B cell (primary cell): ENCODE measurements at regions not wholly inside any gene's neighbourhood (a gene's known extent, or its start where the extent isn't known, plus 50 kb on each side); places are given as distances from the start of the nearest gene placed in this dataset.

ENCODE experiments used
- ATAC-seq: fragments of 200-7000 bp; cut with Tn5 transposase; one replicate; pipeline ENCODE4 v1.10.0; 2021; ENCODE audit warnings: low read depth, mild to moderate bottlenecking, moderate number of reproducible peaks, moderate library complexity
- CTCF ChIA-PET: fragments of 350-600 bp; sonication (Branson Sonifier 250); formaldehyde crosslinking; loops from one replicate; lab custom pipeline; 2021; ENCODE audit warnings: antibody characterized with exemption, inconsistent platforms; lab: Charles Lee
- POLR2A ChIA-PET: fragments of 350-600 bp; sonication (Branson Sonifier 250); formaldehyde crosslinking; loops from one replicate; lab custom pipeline; 2021; ENCODE audit warnings: antibody characterized with exemption; lab: Charles Lee
- DNase-seq: peaks from one replicate; pipeline ENCODE4 v3.0.0; 2013
- H2AFZ ChIP-seq: 2 replicates; pipeline ENCODE4 v1.6.1; 2012; ENCODE audit warnings: mild to moderate bottlenecking, low read depth, low read length; ENCODE audit not compliant: insufficient read depth, poor library complexity, severe bottlenecking
- H3K27ac ChIP-seq, 2 donors: 1 replicate in 1 of 2; 2 replicates in 1 of 2; pipeline ENCODE4 v1.5.1; 2012 to 2013; ENCODE audit warnings: low read length in 2 of 2, mild to moderate bottlenecking in 2 of 2, moderate library complexity in 1 of 2
- H3K27me3 ChIP-seq, 4 experiments: fragments of 200-600 bp in 1 of 4; sonication (generic) in 1 of 4; replicated peaks in 1 of 4; 1 replicate in 2 of 4; 2 replicates in 2 of 4; pipeline versions ENCODE4 v1.6.1 to v1.7.0; 2013 to 2016; ENCODE audit warnings: low read length in 3 of 4, mild to moderate bottlenecking in 2 of 4, mixed read lengths in 1 of 4, moderate library complexity in 1 of 4; ENCODE audit not compliant: insufficient read depth in 4 of 4, control insufficient read depth in 3 of 4; ENCODE audit errors: control extremely low read depth in 1 of 4
- H3K36me3 ChIP-seq, 2 experiments: replicated peaks in 1 of 2; 1 replicate in 1 of 2; 2 replicates in 1 of 2; pipeline versions ENCODE4 v1.6.1 to v1.7.1; 2013; ENCODE audit warnings: low read length in 1 of 2; ENCODE audit not compliant: insufficient read depth in 2 of 2, control insufficient read depth in 1 of 2; ENCODE audit errors: control extremely low read depth in 1 of 2, extremely low read depth in 1 of 2
- H3K4me1 ChIP-seq, 2 donors: fragments of 200-600 bp in 1 of 2; sonication (generic) in 1 of 2; 1 replicate in 1 of 2; 2 replicates in 1 of 2; pipeline versions ENCODE4 v1.5.1 to v1.6.1; 2013 to 2017; ENCODE audit warnings: low read length in 2 of 2; ENCODE audit not compliant: control insufficient read depth in 2 of 2, insufficient read depth in 2 of 2
- H3K4me2 ChIP-seq: replicated peaks from 2 replicates; pipeline ENCODE3; 2012; ENCODE audit warnings: mild to moderate bottlenecking, low read depth, low read length; ENCODE audit not compliant: poor library complexity, severe bottlenecking
- H3K4me3 ChIP-seq, 5 experiments: fragments of 200-600 bp in 1 of 5; sonication (generic) in 1 of 5; 1 replicate in 3 of 5; 2 replicates in 2 of 5; pipeline versions ENCODE4 v1.5.1 to v1.7.0; 2011 to 2016; ENCODE audit warnings: low read length in 4 of 5, mild to moderate bottlenecking in 4 of 5, low read depth in 2 of 5, control low read depth in 1 of 5, moderate library complexity in 1 of 5; ENCODE audit not compliant: insufficient read depth in 1 of 5; ENCODE audit errors: control extremely low read depth in 1 of 5, extremely low read depth in 1 of 5
- H3K79me2 ChIP-seq: fragments of 200-600 bp; sonication (generic); one replicate; pipeline ENCODE4 v1.6.0; 2016; ENCODE audit warnings: low read length; ENCODE audit not compliant: control insufficient read depth, insufficient read depth
- H3K9ac ChIP-seq: fragments of 200-600 bp; sonication (generic); 2 replicates; pipeline ENCODE4 v1.6.1; 2017; ENCODE audit warnings: mild to moderate bottlenecking, low read length, moderate library complexity
- H3K9me3 ChIP-seq, 3 donors: one replicate each; pipeline versions ENCODE4 v1.6.1 to v1.7.1; 2013; ENCODE audit warnings: low read length in 2 of 3; ENCODE audit not compliant: control insufficient read depth in 2 of 3, insufficient read depth in 1 of 3; ENCODE audit errors: control extremely low read depth in 1 of 3
- H4K20me1 ChIP-seq: 2 replicates; pipeline ENCODE4 v1.6.0; 2012; ENCODE audit warnings: mild to moderate bottlenecking, low read length; ENCODE audit not compliant: insufficient read depth, control insufficient read depth, poor library complexity, severe bottlenecking
- H3K27ac Mint-ChIP-seq: one replicate; pipeline ENCODE4 v1.8.0; 2021; ENCODE audit warnings: mixed read lengths
- H3K27me3 Mint-ChIP-seq: one replicate; pipeline ENCODE4 v1.8.0; 2021; ENCODE audit warnings: mixed read lengths
- H3K4me1 Mint-ChIP-seq: one replicate; pipeline ENCODE4 v1.8.0; 2021; ENCODE audit warnings: mixed read lengths
- H3K4me3 Mint-ChIP-seq: one replicate; pipeline ENCODE4 v1.8.0; 2021; ENCODE audit warnings: mixed read lengths
- H3K9me3 Mint-ChIP-seq: one replicate; pipeline ENCODE4 v1.8.0; 2022; ENCODE audit warnings: mixed read lengths; ENCODE audit not compliant: insufficient read depth
- EZH2 ChIP-seq: IDR thresholded peaks from 2 replicates; pipeline ENCODE4 v1.6.1; 2012; ENCODE audit warnings: borderline replicate concordance, low read depth, mild to moderate bottlenecking, moderate library complexity, low read length; ENCODE audit not compliant: insufficient read depth, poor library complexity, severe bottlenecking
- WGBS: methylation state at CpG from one replicate; pipeline ENCODE4 v1.1.5; 2013; ENCODE audit warnings: missing lambda C conversion rate; ENCODE audit not compliant: insufficient coverage; 5-methylcytosine and 5-hydroxymethylcytosine counted together
- intact Hi-C: fragments of 100-400 bp; cut with micrococcal nuclease; formaldehyde crosslinking; loops from one replicate; pipeline ENCODE4 v1.10.0; 2022
- TF ChIP-seq, protein P1 (sequence below): fragments of 200-600 bp; IDR thresholded peaks from one replicate; pipeline ENCODE4 v1.8.0; 2022; ENCODE audit warnings: antibody characterized with exemption, mild to moderate bottlenecking

DNA sequence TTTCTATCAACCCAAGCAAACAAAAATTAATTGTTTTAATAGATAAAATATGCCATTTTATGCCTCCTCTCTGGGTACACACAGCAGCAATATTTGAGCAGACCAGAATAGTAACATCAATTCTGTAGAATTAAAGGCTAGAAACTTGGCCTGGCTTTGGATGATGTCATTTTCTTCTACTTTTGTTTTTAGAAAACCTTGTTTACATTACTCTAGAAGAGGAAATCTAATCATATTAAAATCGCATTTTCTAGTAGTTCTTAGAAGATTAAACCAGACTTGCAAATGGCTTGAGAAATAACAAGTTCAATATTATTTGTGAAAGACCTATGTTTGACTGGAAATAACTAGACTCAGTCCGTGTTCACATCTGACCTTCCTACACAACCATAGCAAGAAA lies 102.3 kb upstream of the RFX8 start:
- no peaks in the 10 kb centered on the region for H3K27me3 ChIP-seq
- no peaks in the 10 kb centered on the region for H3K4me1 Mint-ChIP-seq
- no peak overlapping the region for H3K9ac ChIP-seq
- ChIA-PET POLR2A (no interaction called here), CTCF (no interaction called here)
- TF ChIP-seq, protein P1, sequence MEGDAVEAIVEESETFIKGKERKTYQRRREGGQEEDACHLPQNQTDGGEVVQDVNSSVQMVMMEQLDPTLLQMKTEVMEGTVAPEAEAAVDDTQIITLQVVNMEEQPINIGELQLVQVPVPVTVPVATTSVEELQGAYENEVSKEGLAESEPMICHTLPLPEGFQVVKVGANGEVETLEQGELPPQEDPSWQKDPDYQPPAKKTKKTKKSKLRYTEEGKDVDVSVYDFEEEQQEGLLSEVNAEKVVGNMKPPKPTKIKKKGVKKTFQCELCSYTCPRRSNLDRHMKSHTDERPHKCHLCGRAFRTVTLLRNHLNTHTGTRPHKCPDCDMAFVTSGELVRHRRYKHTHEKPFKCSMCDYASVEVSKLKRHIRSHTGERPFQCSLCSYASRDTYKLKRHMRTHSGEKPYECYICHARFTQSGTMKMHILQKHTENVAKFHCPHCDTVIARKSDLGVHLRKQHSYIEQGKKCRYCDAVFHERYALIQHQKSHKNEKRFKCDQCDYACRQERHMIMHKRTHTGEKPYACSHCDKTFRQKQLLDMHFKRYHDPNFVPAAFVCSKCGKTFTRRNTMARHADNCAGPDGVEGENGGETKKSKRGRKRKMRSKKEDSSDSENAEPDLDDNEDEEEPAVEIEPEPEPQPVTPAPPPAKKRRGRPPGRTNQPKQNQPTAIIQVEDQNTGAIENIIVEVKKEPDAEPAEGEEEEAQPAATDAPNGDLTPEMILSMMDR: no peak
- no peak for TF ChIP-seq EZH2
- H3K4me1 ChIP-seq: no peaks in the 10 kb centered on the region
- no peak for DNase-seq
- no peak overlapping the region for H3K27ac ChIP-seq
- no peak overlapping the region for H3K27ac Mint-ChIP-seq
- no peak overlapping the region for H2AFZ ChIP-seq
- no CpG with 5 or more reads among the region's 2 CpGs for WGBS
- ATAC-seq: no peak
- H3K4me3 ChIP-seq: no peak overlapping the region
- no peak overlapping the region for H3K4me3 Mint-ChIP-seq
- intact Hi-C loops: no loop called here
- H4K20me1 ChIP-seq: no peaks in the 10 kb centered on the region
- H3K27me3 Mint-ChIP-seq: peaks cover 22% of the 10 kb centered on the region
- no peaks in the 10 kb centered on the region for H3K36me3 ChIP-seq
- no peak overlapping the region for H3K4me2 ChIP-seq
- peaks cover 0 to 5% (median 0%) of the 10 kb centered on the region in 3 donors for H3K9me3 ChIP-seq
- no peaks in the 10 kb centered on the region for H3K79me2 ChIP-seq
- H3K9me3 Mint-ChIP-seq: no peaks in the 10 kb centered on the region

DNA sequence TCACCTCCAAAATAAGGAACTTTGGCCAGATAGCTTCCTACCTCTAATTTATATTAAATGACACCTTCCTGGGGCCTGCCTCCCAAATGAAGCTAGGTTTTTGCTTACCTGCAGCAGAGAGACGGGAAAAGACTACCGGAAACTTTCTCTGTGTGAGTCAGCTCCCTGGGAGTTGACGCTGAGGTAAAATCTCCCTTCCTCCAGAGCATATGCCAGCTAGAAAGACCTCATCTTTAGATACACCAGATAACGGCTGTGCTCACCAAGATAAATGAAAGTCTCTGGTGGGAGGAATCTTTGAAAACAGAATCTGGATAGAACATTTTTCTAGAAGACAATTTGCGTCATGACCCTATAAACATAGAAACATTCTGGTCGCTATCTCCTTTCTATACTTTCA lies 99.7 kb upstream of the RFX8 start:
- ATAC-seq (no peak), DNase-seq (no peak)
- intact Hi-C loops: no loop called here
- H3K9me3 ChIP-seq: peaks cover 0 to 5% (median 0%) of the 10 kb centered on the region in 3 donors
- no peak overlapping the region for H3K4me2 ChIP-seq
- no peaks in the 10 kb centered on the region for H3K4me1 ChIP-seq
- no peaks in the 10 kb centered on the region for H3K36me3 ChIP-seq
- H3K4me3 Mint-ChIP-seq: no peak overlapping the region
- CTCF ChIA-PET: no interaction called here
- no peak overlapping the region for H3K9ac ChIP-seq
- H3K27ac Mint-ChIP-seq: no peak overlapping the region
- no peak overlapping the region for H3K4me3 ChIP-seq
- no peaks in the 10 kb centered on the region for H3K79me2 ChIP-seq
- POLR2A ChIA-PET: no interaction called here
- H2AFZ ChIP-seq: no peak overlapping the region
- no CpG with 5 or more reads among the region's 6 CpGs for WGBS
- no peaks in the 10 kb centered on the region for H3K4me1 Mint-ChIP-seq
- no peaks in the 10 kb centered on the region for H3K27me3 ChIP-seq
- peaks cover 33% of the 10 kb centered on the region for H3K27me3 Mint-ChIP-seq
- no peaks in the 10 kb centered on the region for H4K20me1 ChIP-seq
- H3K27ac ChIP-seq: no peak overlapping the region
- TF ChIP-seq, protein P1: no peak
- TF ChIP-seq EZH2: no peak
- H3K9me3 Mint-ChIP-seq: no peaks in the 10 kb centered on the region
